Bronchial epithelial cell (primary cell): ENCODE measurements at regions not wholly inside any gene's neighbourhood (a gene's known extent, or its start where the extent isn't known, plus 50 kb on each side); places are given as distances from the start of the nearest gene placed in this dataset.

Experiments
- DNase-seq: peaks from one replicate; pipeline ENCODE4 v3.0.0-alpha.2; 2010; ENCODE audit warnings: low read depth
- FAIRE-seq: peaks from 2 replicates; lab custom pipeline; 2011; peaks lifted over from hg19 to GRCh38; lab: Jason Lieb, UNC
- H3K27me3 ChIP-seq: 2 replicates; pipeline ENCODE4 v1.5.1; 2011; ENCODE audit warnings: low read length; ENCODE audit not compliant: control insufficient read depth, insufficient read depth
- H3K36me3 ChIP-seq: 2 replicates; pipeline ENCODE4 v1.5.1; 2011; ENCODE audit warnings: low read length; ENCODE audit not compliant: control insufficient read depth, insufficient read depth
- H3K4me3 ChIP-seq: 2 replicates; pipeline ENCODE4 v1.5.1; 2011; ENCODE audit warnings: mild to moderate bottlenecking, low read depth, low read length, control low read depth
- TF ChIP-seq, protein P1 (sequence below): IDR thresholded peaks from 2 replicates; pipeline ENCODE4 v1.5.1; 2011; ENCODE audit warnings: mild to moderate bottlenecking, moderate library complexity, low read length, control low read depth, inconsistent platforms; ENCODE audit not compliant: insufficient read depth, severe bottlenecking

DNA sequence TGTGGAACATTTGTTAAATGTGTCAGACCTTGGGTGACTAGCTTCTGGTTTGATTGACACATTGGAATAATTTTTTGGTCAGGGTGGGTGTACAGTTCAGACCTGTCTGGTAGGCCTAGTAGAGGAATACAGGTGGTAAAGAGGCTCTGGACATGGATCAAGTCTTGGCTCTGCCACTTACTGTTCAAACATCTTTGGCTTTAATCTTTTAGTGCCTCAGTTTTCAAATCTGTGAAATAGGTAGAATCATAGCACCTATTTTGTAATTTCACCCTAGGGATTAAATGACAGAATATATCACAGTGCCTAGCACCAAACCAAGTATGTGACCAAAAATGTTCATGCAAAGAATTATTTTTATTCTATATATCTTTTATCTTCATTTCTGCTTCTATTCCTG, 340.4 kb downstream of the RPS6KC1 start:
- Histone ChIP-seq H3K36me3 (no peaks in the 10 kb centered on the region), H3K27me3 (no peaks in the 10 kb centered on the region), H3K4me3 (no peak overlapping the region)
- DNase-seq, result no peak
- FAIRE-seq, result no peak
- TF ChIP-seq, protein P1, sequence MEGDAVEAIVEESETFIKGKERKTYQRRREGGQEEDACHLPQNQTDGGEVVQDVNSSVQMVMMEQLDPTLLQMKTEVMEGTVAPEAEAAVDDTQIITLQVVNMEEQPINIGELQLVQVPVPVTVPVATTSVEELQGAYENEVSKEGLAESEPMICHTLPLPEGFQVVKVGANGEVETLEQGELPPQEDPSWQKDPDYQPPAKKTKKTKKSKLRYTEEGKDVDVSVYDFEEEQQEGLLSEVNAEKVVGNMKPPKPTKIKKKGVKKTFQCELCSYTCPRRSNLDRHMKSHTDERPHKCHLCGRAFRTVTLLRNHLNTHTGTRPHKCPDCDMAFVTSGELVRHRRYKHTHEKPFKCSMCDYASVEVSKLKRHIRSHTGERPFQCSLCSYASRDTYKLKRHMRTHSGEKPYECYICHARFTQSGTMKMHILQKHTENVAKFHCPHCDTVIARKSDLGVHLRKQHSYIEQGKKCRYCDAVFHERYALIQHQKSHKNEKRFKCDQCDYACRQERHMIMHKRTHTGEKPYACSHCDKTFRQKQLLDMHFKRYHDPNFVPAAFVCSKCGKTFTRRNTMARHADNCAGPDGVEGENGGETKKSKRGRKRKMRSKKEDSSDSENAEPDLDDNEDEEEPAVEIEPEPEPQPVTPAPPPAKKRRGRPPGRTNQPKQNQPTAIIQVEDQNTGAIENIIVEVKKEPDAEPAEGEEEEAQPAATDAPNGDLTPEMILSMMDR, result no peak

DNA sequence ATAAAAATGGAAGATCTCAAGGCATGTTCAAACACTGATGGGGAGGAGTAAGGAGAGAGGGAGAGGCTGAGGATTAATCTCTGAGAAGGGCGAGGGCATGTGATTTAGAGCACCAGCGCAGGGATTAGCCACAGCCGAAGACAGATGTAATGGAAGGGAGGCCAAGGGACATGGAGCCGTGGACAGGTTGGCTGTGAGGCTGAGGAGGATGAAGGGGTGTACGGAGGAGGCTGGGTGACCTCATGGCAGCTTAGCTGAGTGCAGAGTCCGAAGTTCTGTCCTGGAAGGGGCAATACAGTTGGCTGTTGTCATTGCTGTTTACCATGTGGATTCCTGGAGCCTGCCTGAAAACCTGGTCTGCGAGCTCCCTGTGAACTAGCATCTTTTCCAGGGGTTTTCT, 342.8 kb downstream of the RPS6KC1 start:
- no peaks in the 10 kb centered on the region for H3K36me3 ChIP-seq
- no peak overlapping the region for H3K4me3 ChIP-seq
- DNase-seq (no peak), FAIRE-seq (no peak)
- H3K27me3 ChIP-seq, result no peaks in the 10 kb centered on the region
- TF ChIP-seq, protein P1, result no peak

DNA sequence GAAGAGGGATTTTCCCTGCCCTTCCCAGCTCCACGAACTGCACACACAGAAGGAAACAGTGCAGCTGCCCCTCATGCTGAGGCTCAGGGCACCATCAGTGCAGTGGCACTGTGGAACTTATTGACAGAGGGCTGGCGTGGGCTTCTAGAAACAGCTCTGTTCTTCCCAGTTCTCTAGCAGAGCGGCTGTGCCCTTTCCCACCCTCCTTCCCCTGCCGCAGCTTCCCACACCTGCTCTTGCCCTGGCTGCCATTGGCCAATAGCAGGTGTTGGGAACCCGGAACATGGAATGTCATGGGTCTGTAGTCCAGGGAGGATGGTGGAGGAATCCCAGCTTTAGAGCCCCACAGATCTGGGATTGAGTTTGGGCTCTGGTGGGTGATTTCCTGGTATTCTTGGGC, 343.8 kb downstream of the RPS6KC1 start:
- FAIRE-seq (no peak), DNase-seq (no peak)
- H3K4me3 ChIP-seq, result no peak overlapping the region
- no peaks in the 10 kb centered on the region for H3K36me3 ChIP-seq
- no peaks in the 10 kb centered on the region for H3K27me3 ChIP-seq
- TF ChIP-seq, protein P1, result no peak

DNA sequence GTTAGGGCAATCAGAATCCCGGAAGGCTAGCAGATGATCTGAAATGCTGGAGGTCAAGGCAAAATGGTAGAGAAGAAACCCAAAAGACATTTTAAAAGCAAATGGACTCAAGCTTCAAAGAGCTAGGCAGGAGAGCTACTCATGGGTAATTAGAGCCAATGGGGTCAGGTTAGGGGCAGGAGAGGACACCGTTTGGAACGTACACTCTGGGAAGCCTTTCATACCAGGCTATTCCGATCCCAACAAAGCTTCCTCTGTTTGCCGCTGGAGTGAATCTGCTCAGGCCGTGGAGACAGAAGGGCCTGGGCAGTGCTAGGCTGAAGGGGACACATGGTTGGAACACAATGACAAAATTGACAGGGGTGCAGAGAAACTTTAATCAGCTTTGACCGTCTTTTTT, 346.6 kb downstream of the RPS6KC1 start:
- DNase-seq, result no peak
- H3K4me3 ChIP-seq, result no peak overlapping the region
- TF ChIP-seq, protein P1, result no peak
- H3K36me3 ChIP-seq, result no peaks in the 10 kb centered on the region
- no peaks in the 10 kb centered on the region for H3K27me3 ChIP-seq
- no peak for FAIRE-seq

DNA sequence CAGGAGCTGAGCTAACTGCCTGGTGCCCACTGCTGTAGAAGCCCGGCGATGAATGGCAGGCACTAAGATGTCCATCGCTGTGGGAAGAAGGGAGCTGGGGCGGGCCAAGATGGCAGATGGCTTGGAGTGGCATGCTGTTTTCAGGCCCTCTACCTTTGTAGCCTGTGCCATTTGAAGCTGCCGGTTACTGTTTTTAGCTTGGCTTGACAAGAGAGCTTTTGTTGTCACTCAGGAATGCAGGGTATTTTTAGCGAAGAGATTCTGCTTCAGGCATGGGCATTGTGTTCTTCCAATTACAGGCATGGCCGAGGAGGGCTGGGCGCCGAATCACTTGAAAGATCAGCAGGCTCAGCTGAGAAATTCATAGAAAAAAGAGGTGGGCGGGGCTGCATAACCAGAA, 348.7 kb downstream of the RPS6KC1 start:
- DNase-seq (no peak), FAIRE-seq (no peak)
- Histone ChIP-seq H3K36me3 (no peaks in the 10 kb centered on the region), H3K27me3 (no peaks in the 10 kb centered on the region), H3K4me3 (no peak overlapping the region)
- TF ChIP-seq, protein P1, result no peak

DNA sequence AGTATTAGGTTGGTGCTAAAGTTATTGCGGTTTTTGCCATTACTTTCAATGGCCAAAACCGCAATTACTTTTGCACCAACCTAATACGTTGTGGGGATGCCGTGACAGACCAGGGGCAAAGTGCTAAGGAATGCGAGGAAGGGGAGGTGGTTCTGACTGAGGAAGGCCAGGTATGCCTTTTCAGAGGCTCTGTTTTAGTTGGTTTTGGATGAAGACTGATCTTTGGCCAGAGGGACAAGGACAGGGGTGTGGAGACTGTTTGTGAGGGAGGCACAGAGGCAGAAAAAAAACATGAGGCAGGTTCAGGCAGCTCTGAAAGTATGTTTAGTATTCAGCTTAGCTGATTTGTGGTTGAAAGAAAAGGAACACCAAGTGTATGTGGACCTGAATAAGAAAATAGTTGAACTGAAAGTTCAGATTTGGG, 358.2 kb downstream of the RPS6KC1 start:
- Histone ChIP-seq H3K27me3 (no peaks in the 10 kb centered on the region), H3K36me3 (no peaks in the 10 kb centered on the region), H3K4me3 (no peak overlapping the region)
- no peak for FAIRE-seq
- TF ChIP-seq, protein P1, result no peak
- DNase-seq, result no peak
